DND-41 (cell line): ENCODE measurements at regions not wholly inside any gene's neighbourhood (a gene's known extent, or its start where the extent isn't known, plus 50 kb on each side); places are given as distances from the start of the nearest gene placed in this dataset.

Source experiments
- ATAC-seq: fragments of 200-7000 bp; cut with Tn5 transposase; 3 replicates; pipeline ENCODE4 v1.9.1; 2021; ENCODE audit warnings: low read depth; ENCODE audit not compliant: insufficient read depth
- DNase-seq: peaks from one replicate; pipeline ENCODE4 v3.0.0-alpha.2; 2020
- H2AFZ ChIP-seq: 2 replicates; pipeline ENCODE4 v1.6.0; 2012; ENCODE audit warnings: low read depth, low read length
- H3K27ac ChIP-seq: 2 replicates; pipeline ENCODE4 v1.5.1; 2012; ENCODE audit warnings: low read length, inconsistent platforms
- H3K27me3 ChIP-seq: fragments of 200-600 bp; sonication (generic); 2 replicates; pipeline ENCODE4 v1.6.0; 2012; ENCODE audit warnings: low read length, mild to moderate bottlenecking, inconsistent platforms; ENCODE audit not compliant: insufficient read depth, poor library complexity
- H3K36me3 ChIP-seq: 2 replicates; pipeline ENCODE4 v1.5.1; 2012; ENCODE audit warnings: low read length, inconsistent platforms; ENCODE audit not compliant: insufficient read depth
- H3K4me1 ChIP-seq: 2 replicates; pipeline ENCODE4 v1.5.1; 2012; ENCODE audit warnings: mild to moderate bottlenecking, low read length; ENCODE audit not compliant: insufficient read depth
- H3K4me2 ChIP-seq: 2 replicates; pipeline ENCODE4 v1.6.0; 2012; ENCODE audit warnings: mild to moderate bottlenecking, moderate library complexity, low read length, inconsistent platforms; ENCODE audit not compliant: insufficient read depth
- H3K4me3 ChIP-seq, 2 experiments: fragments of 200-600 bp in 1 of 2; shearing (Covaris generic) in 1 of 2; 2 replicates each; pipeline ENCODE4 v1.5.1; 2012 to 2016; ENCODE audit warnings: inconsistent platforms in 2 of 2, low read length in 2 of 2, mild to moderate bottlenecking in 2 of 2, low read depth in 1 of 2, moderate library complexity in 1 of 2
- H3K79me2 ChIP-seq: 2 replicates; pipeline ENCODE4 v1.6.0; 2012; ENCODE audit warnings: low read length, inconsistent platforms; ENCODE audit not compliant: insufficient read depth
- H3K9ac ChIP-seq: 2 replicates; pipeline ENCODE4 v1.6.0; 2012; ENCODE audit warnings: low read depth, mild to moderate bottlenecking, inconsistent platforms, low read length, moderate library complexity
- H3K9me3 ChIP-seq: 2 replicates; pipeline ENCODE4 v1.5.1; 2012; ENCODE audit warnings: low read length, moderate library complexity, mild to moderate bottlenecking, inconsistent platforms; ENCODE audit not compliant: insufficient read depth, severe bottlenecking
- H4K20me1 ChIP-seq: 2 replicates; pipeline ENCODE4 v1.6.0; 2012; ENCODE audit warnings: low read length; ENCODE audit not compliant: insufficient read depth
- EZH2 ChIP-seq: IDR thresholded peaks from 3 replicates; pipeline ENCODE4 v1.6.1; 2012; ENCODE audit warnings: borderline replicate concordance, low read depth, mild to moderate bottlenecking, moderate library complexity, low read length, inconsistent platforms; ENCODE audit not compliant: severe bottlenecking
- TF ChIP-seq, protein P1 (sequence below): IDR thresholded peaks from 2 replicates; pipeline ENCODE4 v1.5.1; 2012; ENCODE audit warnings: borderline replicate concordance, low read length, moderate library complexity, mild to moderate bottlenecking; ENCODE audit not compliant: poor library complexity, severe bottlenecking; ENCODE audit errors: extremely low read depth

DNA sequence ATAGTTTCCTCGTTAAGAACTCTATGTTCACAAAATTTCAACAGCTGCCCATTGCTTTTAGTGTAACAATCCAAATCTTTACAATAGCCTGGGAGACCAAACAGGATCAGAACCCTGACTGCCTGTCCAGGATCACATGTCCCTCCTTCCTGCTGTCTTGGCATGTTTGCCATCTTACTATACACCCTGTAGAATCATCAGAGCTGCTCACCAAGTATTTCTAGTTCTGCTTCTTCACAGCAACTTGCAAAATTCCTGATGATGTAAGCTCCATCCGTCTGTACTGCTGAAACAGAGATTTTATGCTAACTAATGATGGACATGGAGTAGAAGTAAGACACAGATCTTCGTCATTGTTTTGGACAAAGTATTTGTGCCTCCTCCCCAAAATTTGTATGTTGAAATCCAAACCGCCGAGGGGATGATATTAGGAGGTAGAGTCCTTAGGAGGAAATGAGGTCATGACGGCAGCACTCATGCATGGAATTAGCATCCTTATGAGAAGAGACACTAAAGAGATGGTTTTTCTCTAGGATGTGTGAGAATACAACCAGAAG is 464.9 kb upstream of the BRINP1 start:
- TF ChIP-seq EZH2 = no peak
- TF ChIP-seq, protein P1, sequence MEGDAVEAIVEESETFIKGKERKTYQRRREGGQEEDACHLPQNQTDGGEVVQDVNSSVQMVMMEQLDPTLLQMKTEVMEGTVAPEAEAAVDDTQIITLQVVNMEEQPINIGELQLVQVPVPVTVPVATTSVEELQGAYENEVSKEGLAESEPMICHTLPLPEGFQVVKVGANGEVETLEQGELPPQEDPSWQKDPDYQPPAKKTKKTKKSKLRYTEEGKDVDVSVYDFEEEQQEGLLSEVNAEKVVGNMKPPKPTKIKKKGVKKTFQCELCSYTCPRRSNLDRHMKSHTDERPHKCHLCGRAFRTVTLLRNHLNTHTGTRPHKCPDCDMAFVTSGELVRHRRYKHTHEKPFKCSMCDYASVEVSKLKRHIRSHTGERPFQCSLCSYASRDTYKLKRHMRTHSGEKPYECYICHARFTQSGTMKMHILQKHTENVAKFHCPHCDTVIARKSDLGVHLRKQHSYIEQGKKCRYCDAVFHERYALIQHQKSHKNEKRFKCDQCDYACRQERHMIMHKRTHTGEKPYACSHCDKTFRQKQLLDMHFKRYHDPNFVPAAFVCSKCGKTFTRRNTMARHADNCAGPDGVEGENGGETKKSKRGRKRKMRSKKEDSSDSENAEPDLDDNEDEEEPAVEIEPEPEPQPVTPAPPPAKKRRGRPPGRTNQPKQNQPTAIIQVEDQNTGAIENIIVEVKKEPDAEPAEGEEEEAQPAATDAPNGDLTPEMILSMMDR = no peak
- H3K4me1 ChIP-seq = no peaks in the 10 kb centered on the region
- no peak overlapping the region for H3K4me3 ChIP-seq
- H3K36me3 ChIP-seq = no peaks in the 10 kb centered on the region
- ATAC-seq (no peak), DNase-seq (no peak)
- H3K4me2 ChIP-seq = no peak overlapping the region
- peaks cover 2% of the 10 kb centered on the region for H3K27me3 ChIP-seq
- no peaks in the 10 kb centered on the region for H3K9me3 ChIP-seq
- H3K79me2 ChIP-seq = no peaks in the 10 kb centered on the region
- no peak overlapping the region for H2AFZ ChIP-seq
- H4K20me1 ChIP-seq = no peaks in the 10 kb centered on the region
- H3K9ac ChIP-seq = no peak overlapping the region
- no peak overlapping the region for H3K27ac ChIP-seq

DNA sequence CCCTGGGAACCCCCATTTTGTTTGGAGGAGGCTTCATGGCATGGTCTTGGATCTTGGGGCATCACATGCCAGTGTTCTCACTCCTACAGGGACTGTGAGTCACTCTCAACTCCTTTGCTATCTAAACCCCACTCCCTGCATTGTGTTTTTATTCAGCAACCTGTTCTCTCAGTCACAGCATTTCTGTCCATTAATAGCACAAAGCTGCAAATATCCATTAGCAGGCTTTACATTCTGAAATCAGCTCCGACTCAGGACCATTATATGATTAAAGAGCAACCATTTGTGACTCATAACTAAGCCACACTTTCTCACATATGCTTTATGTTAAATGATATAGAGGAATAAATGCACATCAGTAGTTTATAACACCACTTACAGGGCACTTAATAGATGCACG is 462.1 kb upstream of the BRINP1 start:
- no peak overlapping the region for H3K27ac ChIP-seq
- TF ChIP-seq EZH2 = no peak
- TF ChIP-seq, protein P1 = no peak
- no peak for DNase-seq
- H3K4me1 ChIP-seq = no peaks in the 10 kb centered on the region
- no peak overlapping the region for H2AFZ ChIP-seq
- H3K9me3 ChIP-seq = no peaks in the 10 kb centered on the region
- no peaks in the 10 kb centered on the region for H3K36me3 ChIP-seq
- no peak for ATAC-seq
- no peaks in the 10 kb centered on the region for H3K79me2 ChIP-seq
- H4K20me1 ChIP-seq = no peaks in the 10 kb centered on the region
- H3K4me3 ChIP-seq = no peak overlapping the region
- peaks cover 5% of the 10 kb centered on the region for H3K27me3 ChIP-seq
- no peak overlapping the region for H3K4me2 ChIP-seq
- H3K9ac ChIP-seq = no peak overlapping the region

DNA sequence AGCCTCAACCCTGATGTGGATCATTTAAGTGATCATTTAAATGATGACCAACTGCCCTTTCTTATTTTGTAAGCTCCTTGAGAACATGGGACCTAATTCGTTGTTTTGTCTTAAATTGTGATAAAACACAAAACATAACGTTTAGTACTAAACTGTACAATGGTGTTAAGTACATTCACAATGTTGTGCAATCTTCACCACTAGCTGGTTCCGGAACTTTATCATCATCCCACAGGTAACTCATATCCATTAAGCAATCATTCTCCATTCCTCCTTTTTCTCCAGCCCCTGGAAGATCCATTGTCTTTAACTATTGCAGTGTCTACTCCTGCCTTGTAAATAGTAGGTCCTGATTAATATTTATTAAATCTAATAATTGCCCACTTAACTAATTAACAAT is 460.5 kb upstream of the BRINP1 start:
- Histone ChIP-seq H3K27ac (no peak overlapping the region), H3K4me1 (no peaks in the 10 kb centered on the region), H3K4me2 (no peak overlapping the region)

More for the DNA sequence above, 460.5 kb upstream of the BRINP1 start:
- Histone ChIP-seq H4K20me1 (no peaks in the 10 kb centered on the region), H3K36me3 (no peaks in the 10 kb centered on the region), H3K9me3 (no peaks in the 10 kb centered on the region), H2AFZ (no peak overlapping the region), H3K4me3 (no peak overlapping the region), H3K9ac (no peak overlapping the region), H3K79me2 (no peaks in the 10 kb centered on the region), H3K27me3 (peaks cover 5% of the 10 kb centered on the region)
- no peak for ATAC-seq
- no peak for DNase-seq
- TF ChIP-seq EZH2 = no peak
- TF ChIP-seq, protein P1 = no peak
